Type B pancreatic cell (in vitro differentiated cells): ENCODE measurements at regions not wholly inside any gene's neighbourhood (a gene's known extent, or its start where the extent isn't known, plus 50 kb on each side); places are given as distances from the start of the nearest gene placed in this dataset.

Experiments
- DNase-seq: peaks from one replicate; pipeline ENCODE4 v3.0.0; 2021; ENCODE audit warnings: mixed read lengths; ENCODE audit not compliant: unreplicated experiment; ENCODE audit errors: extremely low spot score
- H3K27ac Mint-ChIP-seq: 2 replicates; pipeline ENCODE4 v1.8.0; 2021; ENCODE audit warnings: mild to moderate bottlenecking, mixed read lengths
- H3K27me3 Mint-ChIP-seq: 2 replicates; pipeline ENCODE4 v1.8.0; 2021; ENCODE audit warnings: mixed read lengths
- H3K36me3 Mint-ChIP-seq: 2 replicates; pipeline ENCODE4 v1.8.0; 2021; ENCODE audit warnings: mixed read lengths
- H3K4me1 Mint-ChIP-seq: one replicate; pipeline ENCODE4 v1.8.0; 2021; ENCODE audit warnings: mixed read lengths; ENCODE audit not compliant: unreplicated experiment
- H3K4me3 Mint-ChIP-seq: 2 replicates; pipeline ENCODE4 v1.8.0; 2021; ENCODE audit warnings: mild to moderate bottlenecking, mixed read lengths
- H3K9me3 Mint-ChIP-seq: 2 replicates; pipeline ENCODE4 v1.8.0; 2021; ENCODE audit warnings: mixed read lengths
- TF ChIP-seq, protein P1 (sequence below): fragments of 200-600 bp; sonication (generic); conservative IDR thresholded peaks from 2 replicates; pipeline ENCODE4 v1.5.0; 2021; ENCODE audit warnings: antibody characterized with exemption, mild to moderate bottlenecking

DNA sequence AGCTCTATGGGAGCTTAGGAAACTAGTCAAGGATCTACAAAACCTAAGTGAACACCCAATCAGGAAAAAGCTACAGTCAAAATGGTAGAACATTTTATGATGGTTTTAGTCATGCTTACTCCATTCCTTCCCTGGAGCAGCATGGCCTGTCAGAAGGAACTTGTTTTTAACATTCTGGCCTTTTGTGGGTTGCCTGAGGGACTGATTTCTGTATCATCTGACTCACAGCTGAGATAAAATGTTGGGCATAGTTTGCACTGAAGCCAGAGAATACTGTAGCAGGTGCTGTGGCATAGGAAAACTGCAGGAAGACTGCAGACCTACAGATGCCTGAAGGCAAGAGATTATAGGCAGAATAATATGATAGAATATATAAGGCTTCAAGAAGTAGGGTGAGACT is 719.6 kb upstream of the GRAMD2B start:
- no peak for DNase-seq
- no peak overlapping the region for H3K4me3 Mint-ChIP-seq
- peaks cover 6% of the 10 kb centered on the region for H3K36me3 Mint-ChIP-seq
- TF ChIP-seq, protein P1, sequence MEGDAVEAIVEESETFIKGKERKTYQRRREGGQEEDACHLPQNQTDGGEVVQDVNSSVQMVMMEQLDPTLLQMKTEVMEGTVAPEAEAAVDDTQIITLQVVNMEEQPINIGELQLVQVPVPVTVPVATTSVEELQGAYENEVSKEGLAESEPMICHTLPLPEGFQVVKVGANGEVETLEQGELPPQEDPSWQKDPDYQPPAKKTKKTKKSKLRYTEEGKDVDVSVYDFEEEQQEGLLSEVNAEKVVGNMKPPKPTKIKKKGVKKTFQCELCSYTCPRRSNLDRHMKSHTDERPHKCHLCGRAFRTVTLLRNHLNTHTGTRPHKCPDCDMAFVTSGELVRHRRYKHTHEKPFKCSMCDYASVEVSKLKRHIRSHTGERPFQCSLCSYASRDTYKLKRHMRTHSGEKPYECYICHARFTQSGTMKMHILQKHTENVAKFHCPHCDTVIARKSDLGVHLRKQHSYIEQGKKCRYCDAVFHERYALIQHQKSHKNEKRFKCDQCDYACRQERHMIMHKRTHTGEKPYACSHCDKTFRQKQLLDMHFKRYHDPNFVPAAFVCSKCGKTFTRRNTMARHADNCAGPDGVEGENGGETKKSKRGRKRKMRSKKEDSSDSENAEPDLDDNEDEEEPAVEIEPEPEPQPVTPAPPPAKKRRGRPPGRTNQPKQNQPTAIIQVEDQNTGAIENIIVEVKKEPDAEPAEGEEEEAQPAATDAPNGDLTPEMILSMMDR = no peak
- H3K4me1 Mint-ChIP-seq = peaks cover 19% of the 10 kb centered on the region
- H3K27ac Mint-ChIP-seq = no peak overlapping the region
- H3K9me3 Mint-ChIP-seq = peaks cover 13% of the 10 kb centered on the region
- H3K27me3 Mint-ChIP-seq = no peaks in the 10 kb centered on the region

DNA sequence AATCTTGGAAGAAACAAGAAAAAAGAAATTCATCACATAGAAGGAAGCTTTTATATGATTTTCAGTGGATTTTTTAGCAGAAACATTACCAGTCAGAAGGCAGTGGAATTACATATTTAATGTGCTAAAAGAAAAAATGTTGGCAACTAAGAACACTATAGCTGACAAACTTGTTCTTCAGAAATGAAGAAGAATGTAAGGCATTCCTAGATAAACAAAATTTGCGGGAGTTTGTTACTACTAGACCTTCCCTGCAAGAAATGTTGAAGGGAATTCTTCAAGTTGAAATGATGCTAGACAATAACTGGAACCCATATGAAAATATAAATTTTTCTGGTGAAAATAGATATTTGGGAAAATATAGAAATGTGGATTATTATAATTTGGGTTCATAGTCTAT is 718.3 kb upstream of the GRAMD2B start:
- Mint-ChIP-seq H3K4me1 (peaks cover 13% of the 10 kb centered on the region), H3K9me3 (peaks cover 16% of the 10 kb centered on the region), H3K27ac (no peak overlapping the region), H3K36me3 (peaks cover 6% of the 10 kb centered on the region), H3K27me3 (no peaks in the 10 kb centered on the region), H3K4me3 (no peak overlapping the region)
- DNase-seq = no peak
- TF ChIP-seq, protein P1 = no peak

DNA sequence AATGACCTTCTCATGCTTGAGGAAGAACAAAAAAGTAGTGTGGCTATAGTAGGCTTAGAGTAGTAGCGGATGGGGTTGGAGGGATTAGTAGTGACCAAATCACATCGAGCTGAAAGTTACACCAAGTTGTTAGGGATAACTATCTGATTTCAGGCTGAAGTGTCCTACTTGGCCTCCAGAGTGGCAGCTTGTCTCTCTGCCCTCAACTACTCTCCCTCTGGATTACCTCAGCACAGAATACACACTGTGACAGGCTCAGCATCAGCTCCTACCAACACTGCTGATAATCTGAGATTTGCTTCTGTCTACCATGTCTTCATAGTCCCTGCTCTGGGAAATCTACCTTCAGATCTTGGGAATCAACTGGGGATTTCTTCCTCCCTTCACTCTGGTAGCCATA is 714.6 kb upstream of the GRAMD2B start:
- DNase-seq = no peak
- Mint-ChIP-seq H3K27ac (no peak overlapping the region), H3K9me3 (peaks cover 15% of the 10 kb centered on the region), H3K27me3 (no peaks in the 10 kb centered on the region), H3K4me1 (no peaks in the 10 kb centered on the region), H3K4me3 (no peak overlapping the region), H3K36me3 (peaks cover 6% of the 10 kb centered on the region)
- TF ChIP-seq, protein P1 = no peak

DNA sequence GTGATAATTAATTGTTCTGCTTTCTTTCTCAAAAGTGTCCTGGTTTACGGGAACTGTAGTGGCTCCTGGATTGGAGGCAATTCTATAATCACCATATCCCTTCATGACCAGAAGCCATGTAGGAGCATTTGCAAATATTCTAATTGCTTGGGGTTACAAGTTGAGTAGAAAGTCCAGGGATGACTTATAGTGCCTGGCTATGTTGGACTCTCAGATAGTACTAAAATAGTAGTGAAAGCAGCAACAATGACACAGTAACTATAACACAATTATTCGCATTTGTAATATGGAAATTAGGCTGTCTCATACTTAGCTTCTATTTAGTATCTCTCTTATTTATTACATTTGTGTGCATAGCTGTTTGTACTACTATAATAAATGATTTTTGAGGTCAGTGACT is 712.5 kb upstream of the GRAMD2B start:
- no peak overlapping the region for H3K4me3 Mint-ChIP-seq
- TF ChIP-seq, protein P1 = no peak
- no peak for DNase-seq
- no peak overlapping the region for H3K27ac Mint-ChIP-seq
- peaks cover 3% of the 10 kb centered on the region for H3K9me3 Mint-ChIP-seq
- peaks cover 11% of the 10 kb centered on the region for H3K4me1 Mint-ChIP-seq
- H3K27me3 Mint-ChIP-seq = no peaks in the 10 kb centered on the region
- H3K36me3 Mint-ChIP-seq = no peaks in the 10 kb centered on the region

DNA sequence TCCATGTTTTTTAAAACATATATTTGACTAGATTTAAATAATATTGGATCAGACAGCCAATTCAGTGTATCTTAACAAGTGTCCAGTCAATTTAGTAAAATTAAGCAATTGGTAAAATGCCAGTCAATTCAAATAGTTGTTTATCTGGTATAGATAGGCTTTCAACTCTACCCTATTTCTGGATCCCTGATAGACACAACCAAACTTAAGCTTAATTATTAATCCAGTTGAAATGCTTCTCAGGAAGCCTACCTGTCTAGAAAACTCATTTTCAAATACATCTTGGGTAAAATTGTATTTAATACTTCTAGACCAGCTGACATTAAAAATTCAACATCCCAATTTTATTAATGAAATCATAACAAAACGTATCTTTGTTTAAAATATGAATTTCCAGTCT is 710.8 kb upstream of the GRAMD2B start:
- no peak overlapping the region for H3K4me3 Mint-ChIP-seq
- peaks cover 16% of the 10 kb centered on the region for H3K4me1 Mint-ChIP-seq
- H3K9me3 Mint-ChIP-seq = peaks cover 3% of the 10 kb centered on the region
- H3K27ac Mint-ChIP-seq = no peak overlapping the region
- no peaks in the 10 kb centered on the region for H3K36me3 Mint-ChIP-seq
- no peaks in the 10 kb centered on the region for H3K27me3 Mint-ChIP-seq
- DNase-seq = no peak
- TF ChIP-seq, protein P1 = no peak
